Activated gamma-delta T cell (primary cell): ENCODE measurements at regions not wholly inside any gene's neighbourhood (a gene's known extent, or its start where the extent isn't known, plus 50 kb on each side); places are given as distances from the start of the nearest gene placed in this dataset.

ENCODE experiments used
- DNase-seq: peaks from one replicate; lab custom pipeline; 2025; lab: John Stamatoyannopoulos, UW

- DNase-seq = no peak
Measured at GRCh38 chrX:38856670-38857265, 55.5 kb downstream of the MID1IP1 start.

GRCh38 chrX:38857736-38858523 is 56.7 kb downstream of the MID1IP1 start:
- DNase-seq = no peak

DNA sequence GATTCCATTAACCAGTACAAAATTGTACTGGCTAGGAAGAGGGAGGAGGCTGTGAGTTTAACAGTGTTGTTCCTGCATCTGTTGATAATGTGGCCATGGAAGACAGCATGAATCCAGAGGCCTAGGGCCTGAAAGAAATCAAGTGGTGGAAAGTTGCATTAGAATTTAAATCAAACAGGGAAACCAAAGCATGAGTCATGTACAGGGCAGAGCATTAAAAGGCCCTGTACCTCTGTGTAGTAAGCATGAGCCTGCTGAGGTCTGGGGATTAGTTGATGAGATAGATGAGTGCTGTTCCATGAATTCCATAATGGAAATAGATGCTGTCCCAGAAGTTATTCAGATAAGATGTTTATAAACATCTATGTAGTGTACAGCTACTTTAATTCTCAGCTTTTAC is 58.3 kb downstream of the MID1IP1 start:
- no peak for DNase-seq

DNA sequence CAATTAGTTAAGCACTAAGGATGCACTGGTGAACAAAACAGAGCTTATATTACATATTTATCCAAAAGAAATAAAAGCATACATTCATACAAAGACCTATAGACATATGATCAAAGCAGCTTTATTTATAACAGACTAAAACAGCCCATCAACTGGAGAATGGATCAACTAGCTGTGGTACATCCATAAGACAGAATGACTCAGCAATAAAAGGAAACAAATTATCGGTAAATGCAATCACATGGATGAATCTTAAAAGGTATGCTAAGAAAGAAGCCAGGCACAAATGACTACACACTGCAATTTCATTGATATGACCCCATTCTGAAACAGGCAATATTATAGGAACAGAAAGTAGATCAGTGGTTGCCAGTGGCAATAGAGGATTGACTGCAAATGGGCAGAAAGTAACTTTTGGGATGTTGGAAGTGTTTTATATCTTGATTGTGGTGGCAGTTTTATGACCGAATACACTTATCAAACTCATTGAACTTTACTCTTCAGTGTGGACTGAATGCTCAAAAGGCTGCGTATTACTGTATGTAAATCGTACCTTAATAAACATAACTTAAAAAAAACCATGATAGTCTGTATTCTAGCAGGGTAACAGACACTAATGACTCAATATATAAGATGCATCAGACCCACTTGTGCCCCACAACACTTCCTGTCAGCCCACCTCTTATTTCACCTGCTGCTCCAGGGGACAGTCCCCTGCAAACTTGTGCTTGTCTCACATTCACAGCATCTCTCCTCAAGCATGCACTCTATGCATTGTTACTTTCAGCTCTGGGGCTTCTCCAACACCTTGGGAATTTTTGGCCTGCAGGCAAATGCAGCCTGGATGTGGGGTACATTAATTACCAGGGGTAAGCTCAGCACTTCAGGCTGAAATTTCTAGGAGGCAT is 59.1 kb downstream of the MID1IP1 start:
- no peak for DNase-seq

GRCh38 chrX:38861489-38861888 is 60.2 kb downstream of the MID1IP1 start:
- no peak for DNase-seq

- no peak for DNase-seq
Measured at GRCh38 chrX:38862100-38862499, 60.8 kb downstream of the MID1IP1 start.

DNA sequence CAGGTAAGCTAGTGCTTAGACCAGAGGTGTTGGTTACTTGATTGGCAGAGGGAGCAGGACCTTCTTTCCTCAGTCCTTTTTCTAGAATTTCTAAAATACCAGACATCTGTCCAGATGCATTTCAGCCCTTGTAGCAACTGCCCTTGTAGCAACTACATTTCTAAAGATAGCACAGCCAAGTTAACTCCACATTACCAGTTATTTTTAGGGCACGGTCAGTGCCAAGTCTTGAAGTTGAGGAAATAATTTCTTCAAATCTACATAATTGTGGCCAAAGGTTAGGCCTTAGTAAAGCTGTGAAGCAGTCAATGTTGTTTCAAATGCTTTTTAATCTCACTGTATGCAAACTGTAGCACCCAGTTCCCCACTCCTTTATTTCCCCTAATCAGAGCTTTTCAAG is 62.9 kb downstream of the MID1IP1 start:
- no peak for DNase-seq

GRCh38 chrX:38868321-38868720 is 67.1 kb downstream of the MID1IP1 start:
- no peak for DNase-seq

GRCh38 chrX:38868941-38869401 is 67.7 kb downstream of the MID1IP1 start:
- no peak for DNase-seq

DNA sequence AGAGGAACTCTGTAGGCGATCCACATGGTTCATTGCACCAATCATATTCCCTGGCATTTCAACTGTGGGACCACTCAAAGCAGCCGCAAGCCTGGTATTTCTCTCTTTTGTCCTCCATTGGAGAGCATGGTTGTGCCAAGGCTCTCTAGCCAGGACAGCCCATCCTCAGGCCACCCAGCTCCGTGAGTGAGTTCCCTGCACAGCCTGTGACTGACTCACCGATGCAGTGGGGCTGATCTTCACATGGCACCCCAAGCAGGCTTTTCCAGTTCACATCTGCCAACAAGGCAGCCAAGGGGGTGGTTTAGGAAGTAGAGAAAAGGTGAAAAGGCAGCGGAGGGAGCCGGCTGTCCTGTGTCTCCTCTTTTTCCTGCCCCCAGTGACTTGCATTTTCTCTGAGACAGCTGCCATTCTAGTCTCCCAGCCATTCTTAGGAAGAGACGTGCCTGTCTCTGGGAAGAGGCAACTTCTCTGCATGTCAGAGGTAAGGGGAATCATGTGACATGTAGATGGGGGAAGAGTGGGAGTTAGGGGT is 69.2 kb downstream of the MID1IP1 start:
- no peak for DNase-seq

GRCh38 chrX:38871129-38872029 is 70.1 kb downstream of the MID1IP1 start:
- DNase-seq = no peak

GRCh38 chrX:38877366-38877765 is 76.1 kb downstream of the MID1IP1 start:
- no peak for DNase-seq

DNA sequence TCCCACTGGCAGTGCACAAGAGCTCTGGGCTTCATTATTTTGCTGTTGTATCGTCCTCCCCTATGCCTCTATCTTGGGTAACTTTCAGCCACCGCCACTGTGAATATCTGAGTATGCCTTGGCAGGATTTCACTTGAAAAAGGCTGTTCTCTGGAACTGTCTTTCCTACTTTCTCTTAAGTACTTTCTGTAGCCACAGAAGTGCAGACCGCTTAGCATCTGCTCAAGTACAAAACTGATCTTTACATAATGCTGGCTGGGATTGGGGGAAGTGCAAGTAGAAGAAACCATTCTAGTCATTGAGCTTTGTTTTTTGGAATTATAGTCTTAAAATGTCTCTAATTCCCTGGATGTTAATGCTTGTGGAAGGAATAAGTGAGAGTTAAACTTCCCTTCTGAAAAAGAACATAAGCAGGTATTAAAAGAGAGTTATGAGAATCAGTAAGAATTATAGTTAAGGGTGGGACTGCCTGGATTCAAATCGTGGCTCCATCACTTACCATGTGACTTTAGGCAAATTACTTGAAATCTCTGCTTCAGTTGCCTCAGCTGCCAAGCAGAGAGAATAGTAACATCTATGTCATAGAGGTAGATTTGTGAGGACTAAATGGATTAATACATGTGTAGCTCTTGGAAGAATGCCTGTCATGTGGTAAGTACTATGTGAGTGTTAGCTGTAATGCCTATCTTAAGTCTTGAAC is 77.5 kb downstream of the MID1IP1 start:
- no peak for DNase-seq

DNA sequence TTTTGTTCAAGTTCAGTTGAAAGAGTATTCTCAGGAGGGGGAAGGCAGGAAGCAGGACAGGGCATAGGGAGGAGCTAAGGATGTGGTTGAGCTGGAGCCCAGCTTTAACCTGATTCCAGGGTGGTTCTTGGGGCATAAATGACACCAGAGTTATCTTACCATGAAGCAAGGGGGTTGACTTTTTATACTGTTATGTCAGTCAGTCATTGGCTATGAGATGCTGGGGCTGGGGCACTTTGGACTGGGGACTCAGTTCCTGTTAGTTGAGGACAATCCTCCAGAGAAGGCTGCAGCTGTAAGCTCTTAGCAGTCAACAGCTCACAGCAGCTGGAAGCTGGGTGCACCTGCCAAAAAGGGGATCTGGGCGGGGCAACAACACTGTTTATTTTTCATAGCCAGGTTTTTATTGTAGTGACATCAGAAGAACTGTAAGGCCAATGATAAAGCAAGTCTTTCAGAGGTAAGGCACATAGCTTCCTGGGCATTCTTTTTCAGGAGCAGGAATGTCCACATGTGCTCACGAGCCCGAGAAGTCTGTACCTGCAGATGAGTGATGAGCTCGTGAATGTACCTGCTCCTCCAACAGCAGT is 78.5 kb downstream of the MID1IP1 start:
- DNase-seq = no peak

DNA sequence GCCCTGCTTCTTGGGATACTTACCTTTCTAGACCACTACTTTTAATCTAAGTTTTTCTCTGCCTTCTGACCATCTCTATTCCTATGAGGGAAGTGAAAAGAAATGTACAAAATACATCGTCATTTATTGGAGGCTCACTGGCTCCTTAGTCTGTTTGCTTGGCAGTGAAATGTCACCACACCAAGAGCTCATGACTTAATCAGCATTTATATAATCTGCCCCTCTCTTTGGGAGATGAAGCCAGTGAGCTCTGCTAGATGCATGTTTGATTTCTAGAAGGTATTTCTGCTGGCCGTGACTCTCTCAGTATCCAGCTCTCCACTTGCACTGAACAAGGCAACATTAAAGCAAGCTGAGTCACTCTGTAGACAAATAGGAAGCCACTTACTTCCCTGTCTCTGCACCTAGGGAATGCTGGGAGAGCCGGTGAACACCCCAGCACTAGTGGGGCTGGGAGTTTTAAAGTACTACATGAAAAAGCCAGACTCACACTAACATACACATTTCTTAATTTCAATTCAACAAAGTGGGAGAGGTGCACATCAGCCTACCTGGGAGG is 79.1 kb downstream of the MID1IP1 start:
- DNase-seq = no peak

GRCh38 chrX:38881066-38881465 is 79.8 kb downstream of the MID1IP1 start:
- no peak for DNase-seq

DNA sequence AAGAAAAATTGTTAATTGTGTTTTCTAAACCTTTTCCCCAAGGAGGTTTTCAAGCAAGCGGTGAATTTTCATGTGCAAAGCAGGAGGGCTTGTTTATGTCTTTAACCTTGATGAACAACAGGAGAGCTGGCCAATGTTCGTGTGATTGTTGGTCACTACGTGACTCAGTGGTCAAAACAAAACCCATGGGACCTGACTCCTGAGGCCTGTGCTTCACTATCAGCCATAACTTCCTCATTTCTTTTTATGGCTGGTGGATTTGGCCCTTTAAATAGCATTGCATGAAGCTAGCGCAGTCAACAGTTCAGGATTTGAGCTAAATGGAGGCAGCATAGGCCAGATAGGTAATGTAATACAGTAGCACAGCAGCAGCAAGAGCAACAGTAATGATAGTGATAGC is 80.5 kb downstream of the MID1IP1 start:
- no peak for DNase-seq

GRCh38 chrX:38882894-38883626 is 81.8 kb downstream of the MID1IP1 start:
- DNase-seq = no peak

DNA sequence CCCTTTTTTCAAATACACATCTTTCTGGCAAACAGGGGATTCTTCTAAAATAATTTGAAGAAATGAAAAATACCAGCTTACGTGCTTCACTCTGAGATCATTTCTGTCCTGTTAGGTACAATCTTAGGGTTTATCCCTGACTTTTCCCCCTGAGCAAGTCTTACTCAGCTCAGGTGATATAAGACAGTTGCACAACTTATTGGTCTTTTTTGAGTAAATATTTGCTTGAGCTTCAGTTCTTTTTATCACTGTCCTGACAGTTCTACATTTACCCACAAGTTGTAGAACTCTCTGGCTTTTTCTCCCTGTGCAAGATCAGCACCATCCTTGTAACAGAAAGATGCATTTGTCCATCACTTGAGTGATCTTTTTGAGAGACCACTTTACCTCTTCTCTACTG is 84.9 kb downstream of the MID1IP1 start:
- no peak for DNase-seq
